GM19438 (cell line): ENCODE measurements at regions not wholly inside any gene's neighbourhood (a gene's known extent, or its start where the extent isn't known, plus 50 kb on each side); places are given as distances from the start of the nearest gene placed in this dataset.
"Not testable (repeated sequence)": the region's sequence is repeated elsewhere in the genome, so short reads cannot be mapped to it uniquely, and the experiment has no call there.

ENCODE experiments used
- ATAC-seq: cut with Tn5 transposase; IDR thresholded peaks from one replicate; pipeline ENCODE4 v1.9.1; 2021; ENCODE audit warnings: low read depth; ENCODE audit not compliant: unreplicated experiment

GRCh38 chr2:89537862-89538261 is 846.4 kb downstream of the RPIA start:
- ATAC-seq, result not testable (repeated sequence)

- ATAC-seq, result not testable (repeated sequence)
Measured at GRCh38 chr2:89544110-89544509, 852.6 kb downstream of the RPIA start.

GRCh38 chr2:89579154-89579553 is 887.7 kb downstream of the RPIA start:
- ATAC-seq, result not testable (repeated sequence)

DNA sequence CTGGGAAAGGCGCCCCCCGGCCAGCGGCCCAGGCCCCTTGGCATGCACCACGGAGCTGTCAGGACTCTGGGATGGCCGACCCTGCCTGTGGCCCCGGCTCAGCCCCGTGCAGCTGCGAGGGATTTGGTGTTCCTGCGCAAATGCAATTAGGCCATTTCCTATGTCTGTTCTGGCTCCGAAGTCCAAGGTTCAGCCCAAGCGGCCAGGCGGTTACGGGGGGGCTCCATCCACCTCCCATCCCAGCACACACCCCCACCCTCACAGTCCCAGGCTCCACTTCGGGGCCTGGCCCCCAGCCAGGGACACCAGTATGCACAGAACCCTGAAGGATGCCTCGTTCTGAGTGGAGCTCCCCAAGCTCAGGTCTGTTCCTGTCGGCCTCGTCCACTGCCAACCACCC is 891.3 kb downstream of the RPIA start:
- ATAC-seq, result not testable (repeated sequence)

DNA sequence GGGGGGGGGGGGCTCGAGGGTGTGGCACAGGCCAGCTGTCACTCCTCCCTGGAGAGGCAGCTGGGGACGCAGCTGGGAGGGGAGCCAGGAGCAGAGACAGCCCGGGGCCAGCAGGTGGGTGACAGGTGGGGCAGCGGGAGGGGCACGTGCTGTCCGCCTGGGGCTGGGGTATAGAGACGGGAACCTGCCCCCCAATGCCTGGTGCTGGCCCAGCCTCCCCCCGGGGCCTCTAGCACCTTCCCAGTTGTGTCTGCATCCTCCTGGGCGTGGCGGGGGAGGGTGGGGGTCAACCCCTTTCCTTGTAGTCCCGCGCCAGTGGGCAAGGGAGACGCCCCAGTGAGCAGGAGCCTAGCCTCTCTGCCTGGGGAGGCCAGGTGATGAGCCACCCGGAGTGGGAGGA is 892.6 kb downstream of the RPIA start:
- ATAC-seq, result not testable (repeated sequence)

- ATAC-seq, result not testable (repeated sequence)
Measured at GRCh38 chr2:89584868-89585557, 893.5 kb downstream of the RPIA start.

- ATAC-seq, result peak; percentile 100
Measured at GRCh38 chr2:89585558-89585920, 894.1 kb downstream of the RPIA start.

- ATAC-seq, result not testable (repeated sequence)
Measured at GRCh38 chr2:89599843-89600242, 908.4 kb downstream of the RPIA start.

- not testable (repeated sequence) for ATAC-seq
Measured at GRCh38 chr2:89606514-89606913, 915.0 kb downstream of the RPIA start.

GRCh38 chr2:89610207-89610926 is 918.9 kb downstream of the RPIA start:
- ATAC-seq, result not testable (repeated sequence)

GRCh38 chr2:89610927-89611515 is 919.5 kb downstream of the RPIA start:
- not testable (repeated sequence) for ATAC-seq

- ATAC-seq, result not testable (repeated sequence)
Measured at GRCh38 chr2:89611710-89612109, 920.2 kb downstream of the RPIA start.

DNA sequence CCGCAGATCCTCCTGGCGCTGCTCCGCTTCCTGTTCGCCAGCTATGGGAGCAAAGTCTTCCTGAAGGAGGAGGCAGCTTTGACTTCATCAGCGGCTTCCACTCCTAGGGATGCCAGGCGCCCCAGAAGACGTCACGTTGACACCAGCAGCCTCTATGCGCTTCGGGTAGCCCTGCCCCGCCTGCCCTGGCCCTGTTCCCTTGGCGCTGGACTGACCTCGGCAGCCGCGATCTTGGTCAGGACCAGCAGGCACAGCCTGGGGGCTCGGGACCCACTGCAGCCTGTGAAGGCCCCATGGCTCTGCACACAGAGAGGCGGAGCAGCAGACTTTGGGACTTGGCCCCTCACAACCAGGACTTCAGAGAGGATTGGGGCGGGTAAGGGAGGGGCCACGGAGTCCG is 957.8 kb downstream of the RPIA start:
- not testable (repeated sequence) for ATAC-seq

- ATAC-seq, result not testable (repeated sequence)
Measured at GRCh38 chr2:89679254-89679653, 987.8 kb downstream of the RPIA start.
